Ishikawa (cell line): ENCODE measurements at regions not wholly inside any gene's neighbourhood (a gene's known extent, or its start where the extent isn't known, plus 50 kb on each side); places are given as distances from the start of the nearest gene placed in this dataset.

Experiments used
- CEBPB ChIP-seq: IDR thresholded peaks from 2 replicates; pipeline ENCODE4 v1.6.1; 2012
- EP300 ChIP-seq: IDR thresholded peaks from 2 replicates; pipeline ENCODE4 v1.6.1; 2012; ENCODE audit warnings: borderline replicate concordance
- MAX ChIP-seq: IDR thresholded peaks from 2 replicates; pipeline ENCODE4 v1.6.1; 2012
- RAD21 ChIP-seq: IDR thresholded peaks from 2 replicates; pipeline ENCODE4 v1.6.1; 2012; ENCODE audit warnings: low read depth
- REST ChIP-seq: IDR thresholded peaks from 2 replicates; pipeline ENCODE4 v1.6.1; 2012; ENCODE audit warnings: low read depth, mild to moderate bottlenecking
- TAF1 ChIP-seq: IDR thresholded peaks from 2 replicates; pipeline ENCODE4 v1.6.1; 2012; ENCODE audit warnings: low read depth, mild to moderate bottlenecking
- TEAD4 ChIP-seq: IDR thresholded peaks from 2 replicates; pipeline ENCODE4 v1.6.1; 2012
- YY1 ChIP-seq: IDR thresholded peaks from 2 replicates; pipeline ENCODE4 v1.6.1; 2012; ENCODE audit warnings: low read depth
- ZBTB7A ChIP-seq: IDR thresholded peaks from 2 replicates; pipeline ENCODE4 v1.6.1; 2012; ENCODE audit warnings: low read depth
- TF ChIP-seq, protein P1 (sequence below): IDR thresholded peaks from 2 replicates; pipeline ENCODE4 v1.6.1; 2012

DNA sequence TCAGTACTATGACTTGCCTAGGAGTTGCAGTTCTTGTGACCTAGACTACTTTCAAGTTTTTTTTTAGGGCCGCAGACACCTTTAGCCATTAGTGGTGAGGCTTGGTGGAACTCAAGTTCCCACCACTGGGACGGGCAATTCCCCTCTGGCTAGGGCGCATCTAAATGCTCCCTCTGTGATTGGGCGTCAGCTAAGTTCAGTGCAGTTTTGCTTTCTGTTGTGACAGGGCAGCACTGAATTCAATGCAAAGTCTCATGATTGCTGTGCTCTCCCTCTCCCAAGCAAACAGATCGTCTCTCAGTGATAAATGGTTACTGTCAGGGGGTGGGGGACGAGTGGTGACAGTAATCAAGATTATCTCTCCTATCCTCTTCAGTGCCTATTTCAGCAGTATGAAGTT is 52.7 kb upstream of the FRMPD3 start:
- TF ChIP-seq, protein P1, sequence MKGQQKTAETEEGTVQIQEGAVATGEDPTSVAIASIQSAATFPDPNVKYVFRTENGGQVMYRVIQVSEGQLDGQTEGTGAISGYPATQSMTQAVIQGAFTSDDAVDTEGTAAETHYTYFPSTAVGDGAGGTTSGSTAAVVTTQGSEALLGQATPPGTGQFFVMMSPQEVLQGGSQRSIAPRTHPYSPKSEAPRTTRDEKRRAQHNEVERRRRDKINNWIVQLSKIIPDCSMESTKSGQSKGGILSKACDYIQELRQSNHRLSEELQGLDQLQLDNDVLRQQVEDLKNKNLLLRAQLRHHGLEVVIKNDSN, result no peak
- TF ChIP-seq TAF1, result no peak
- no peak for TF ChIP-seq TEAD4
- no peak for TF ChIP-seq REST
- no peak for TF ChIP-seq MAX
- TF ChIP-seq RAD21, result no peak
- TF ChIP-seq CEBPB, result no peak
- TF ChIP-seq YY1, result no peak
- TF ChIP-seq ZBTB7A, result no peak
- TF ChIP-seq EP300, result no peak
